ENCODE measurements at regions not wholly inside any gene's neighbourhood (a gene's known extent, or its start where the extent isn't known, plus 50 kb on each side); places are given as distances from the start of the nearest gene placed in this dataset.

GRCh38 chr3:11904157-11904556 is 57.5 kb upstream of the TAMM41 start:
- H3K36me3 ChIP-seq (ENCODE audit: control insufficient read depth in 2 of 2, insufficient read depth in 1 of 2, low read length in 2 of 2) = no peaks in the 10 kb centered on the region
- TF ChIP-seq ZBTB44 (tag by site-specific recombination; IDR thresholded peaks at IDR 0.05) (no peak), ZNF549 (tag by site-specific recombination; IDR thresholded peaks at IDR 0.05) (no peak), ZNF610 (tag by site-specific recombination; IDR thresholded peaks at IDR 0.05; ENCODE audit: borderline replicate concordance) (no peak), ZNF658 (tag by site-specific recombination; IDR thresholded peaks at IDR 0.05) (no peak), ZNF335 (tag by site-specific recombination; conservative IDR thresholded peaks at IDR 0.05) (no peak), MZF1 (tag by site-specific recombination; IDR thresholded peaks at IDR 0.05; ENCODE audit: borderline replicate concordance) (no peak), ZNF175 (tag by site-specific recombination; IDR thresholded peaks at IDR 0.05) (no peak), ZBTB48 (tag by site-specific recombination; IDR thresholded peaks at IDR 0.05) (no peak), ZFP3 (tag by site-specific recombination; IDR thresholded peaks at IDR 0.05; ENCODE audit: low read depth) (no peak), KLF17 (tag by site-specific recombination; IDR thresholded peaks at IDR 0.05) (no peak), ZNF2 (tag by site-specific recombination; IDR thresholded peaks at IDR 0.05) (no peak)
- H3K9me3 ChIP-seq (ENCODE audit: control insufficient read depth, insufficient read depth, low read depth, low read length) = no peaks in the 10 kb centered on the region
- CTCF ChIA-PET = no interaction called here
- POLR2A ChIA-PET = no interaction called here
- no peaks in the 10 kb centered on the region for H3K4me1 ChIP-seq (ENCODE audit: control insufficient read depth, insufficient read depth, low read length)
- H3K4me3 ChIP-seq (ENCODE audit: low read depth, low read length) = no peak overlapping the region
- H3K27ac ChIP-seq (ENCODE audit: extremely low read depth, low read depth, low read length) = no peak overlapping the region

- Histone ChIP-seq H3K4me1 (ENCODE audit: control insufficient read depth, insufficient read depth, low read length) (no peaks in the 10 kb centered on the region), H3K27ac (ENCODE audit: extremely low read depth, low read depth, low read length) (no peak overlapping the region)
These were observed 59.7 kb upstream of the TAMM41 start for GRCh38 chr3:11906407-11906806.

More at GRCh38 chr3:11906407-11906806, 59.7 kb upstream of the TAMM41 start:
- POLR2A ChIA-PET = no interaction called here
- Histone ChIP-seq H3K36me3 (ENCODE audit: control insufficient read depth in 2 of 2, insufficient read depth in 1 of 2, low read length in 2 of 2) (no peaks in the 10 kb centered on the region), H3K9me3 (ENCODE audit: control insufficient read depth, insufficient read depth, low read depth, low read length) (no peaks in the 10 kb centered on the region), H3K4me3 (ENCODE audit: low read depth, low read length) (no peak overlapping the region)
- TF ChIP-seq PRDM6 (tag by site-specific recombination; IDR thresholded peaks at IDR 0.05) = no peak
- no peak for TF ChIP-seq ZNF664 (tag by site-specific recombination; IDR thresholded peaks at IDR 0.05)
- no peak for TF ChIP-seq ZNF248 (tag by site-specific recombination; IDR thresholded peaks at IDR 0.05)
- no peak for TF ChIP-seq ZNF175 (tag by site-specific recombination; IDR thresholded peaks at IDR 0.05)
- no peak for TF ChIP-seq ZNF560 (tag by site-specific recombination; IDR thresholded peaks at IDR 0.05; ENCODE audit: borderline replicate concordance)
- no peak for TF ChIP-seq ZBTB1 (tag by site-specific recombination; IDR thresholded peaks at IDR 0.05)
- no peak for TF ChIP-seq IKZF3 (tag by site-specific recombination; IDR thresholded peaks at IDR 0.05)
- TF ChIP-seq SP2 (tag by site-specific recombination; IDR thresholded peaks at IDR 0.05) = no peak
- TF ChIP-seq ZNF621 (tag by site-specific recombination; IDR thresholded peaks at IDR 0.05) = no peak
- CTCF ChIA-PET = no interaction called here
